ENCODE measurements at regions not wholly inside any gene's neighbourhood (a gene's known extent, or its start where the extent isn't known, plus 50 kb on each side); places are given as distances from the start of the nearest gene placed in this dataset.
"Not testable (repeated sequence)": the region's sequence is repeated elsewhere in the genome, so short reads cannot be mapped to it uniquely, and the experiment has no call there.

- no peak for DNase-seq
Observed at GRCh38 chr13:89076622-89077021, 1405.5 kb downstream of the SLITRK5 start.

DNA sequence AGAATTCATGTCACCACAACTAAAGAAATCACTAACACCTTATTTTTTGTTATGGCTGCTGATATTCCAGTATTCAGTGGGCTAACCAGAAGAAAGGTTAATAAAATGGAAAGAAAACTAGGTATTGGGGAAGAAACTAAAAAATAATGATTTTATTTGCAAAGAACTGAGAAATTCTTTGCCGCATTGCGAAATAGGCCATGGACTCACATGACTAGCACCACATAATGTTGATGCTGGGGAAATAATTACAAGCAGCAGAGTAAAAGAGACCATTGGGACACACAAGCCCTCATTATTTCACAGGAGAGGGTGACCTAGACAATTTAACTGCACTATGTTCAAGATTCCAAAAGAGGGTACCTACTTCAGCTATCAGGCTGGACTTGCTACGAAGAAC is 1411.5 kb downstream of the SLITRK5 start:
- DNase-seq = no peak

- not testable (repeated sequence) for DNase-seq
Observed at GRCh38 chr13:89088107-89088506, 1416.9 kb downstream of the SLITRK5 start.

- no peak for DNase-seq
Observed at GRCh38 chr13:89097994-89098393, 1426.8 kb downstream of the SLITRK5 start.

DNA sequence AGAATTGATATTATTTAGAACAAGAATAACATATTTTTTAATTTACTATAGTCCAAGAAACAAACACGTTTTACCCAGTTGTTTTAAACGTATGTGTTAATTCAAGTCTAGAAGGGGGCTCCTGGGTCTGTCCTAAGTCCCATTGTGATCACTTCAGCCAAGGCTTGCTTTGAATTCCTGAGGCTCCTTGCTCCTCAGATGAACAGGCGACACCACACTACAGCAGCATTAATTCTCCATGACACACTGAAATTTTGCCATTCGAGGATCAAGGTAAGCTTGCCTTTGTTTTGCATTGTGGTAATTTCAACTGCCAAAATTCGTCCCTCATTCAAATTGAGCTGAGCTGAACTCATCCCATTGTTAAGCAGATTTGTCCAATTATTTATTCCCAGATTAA is 1442.6 kb downstream of the SLITRK5 start:
- DNase-seq = no peak

GRCh38 chr13:89115307-89115706 is 1444.1 kb downstream of the SLITRK5 start:
- DNase-seq = no peak

- no peak for DNase-seq
Observed at GRCh38 chr13:89136678-89137077, 1465.5 kb downstream of the SLITRK5 start.

GRCh38 chr13:89150362-89150761 is 1479.2 kb downstream of the SLITRK5 start:
- no peak for DNase-seq

GRCh38 chr13:89153941-89154340 is 1482.8 kb downstream of the SLITRK5 start:
- DNase-seq = no peak

- DNase-seq = no peak
Observed at GRCh38 chr13:89163096-89163495, 1491.9 kb downstream of the SLITRK5 start.

GRCh38 chr13:89165685-89166084 is 1494.5 kb downstream of the SLITRK5 start:
- no peak for DNase-seq

- DNase-seq = no peak
Observed at GRCh38 chr13:89169951-89170350, 1498.8 kb downstream of the SLITRK5 start.

DNA sequence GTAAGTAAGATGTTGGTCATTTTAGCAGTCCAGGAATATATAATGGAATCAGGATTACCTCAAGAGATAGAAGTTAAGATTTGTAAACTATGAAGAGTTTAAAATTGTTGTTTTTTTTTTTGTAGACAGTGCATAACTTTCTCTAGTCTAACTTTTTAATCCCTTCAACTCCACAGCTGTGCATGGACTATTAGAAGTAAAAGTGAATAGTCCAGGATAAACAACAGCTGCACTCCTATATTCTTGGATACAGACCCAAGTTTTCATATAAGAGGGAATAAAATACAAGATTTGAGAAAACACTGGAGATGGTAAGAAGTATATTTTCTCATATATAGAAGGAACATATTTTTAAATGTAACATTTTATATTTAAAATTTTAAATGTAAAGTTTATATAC is 1509.9 kb downstream of the SLITRK5 start:
- no peak for DNase-seq

GRCh38 chr13:89199138-89199537 is 1528.0 kb downstream of the SLITRK5 start:
- DNase-seq = no peak

DNA sequence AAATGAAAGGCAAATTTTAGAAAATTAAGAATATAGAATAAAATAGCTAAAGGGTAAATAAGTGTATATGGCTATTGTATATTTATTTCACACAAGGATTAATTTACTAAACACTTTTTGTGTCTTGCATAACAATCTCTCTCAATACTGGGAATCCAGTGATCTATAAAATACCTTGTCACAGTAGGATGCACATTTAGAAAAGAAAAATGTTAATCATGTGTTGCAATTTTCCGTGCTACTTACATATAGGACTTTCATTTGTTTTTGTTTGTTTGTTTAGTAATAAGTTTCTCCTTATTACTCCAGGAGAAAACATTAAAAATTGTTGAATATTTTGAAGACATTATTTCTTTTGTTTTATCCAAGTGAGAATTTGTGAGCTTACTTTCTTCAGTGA is 1533.3 kb downstream of the SLITRK5 start:
- DNase-seq = no peak

GRCh38 chr13:89205856-89206520 is 1534.8 kb downstream of the SLITRK5 start:
- no peak for DNase-seq

DNA sequence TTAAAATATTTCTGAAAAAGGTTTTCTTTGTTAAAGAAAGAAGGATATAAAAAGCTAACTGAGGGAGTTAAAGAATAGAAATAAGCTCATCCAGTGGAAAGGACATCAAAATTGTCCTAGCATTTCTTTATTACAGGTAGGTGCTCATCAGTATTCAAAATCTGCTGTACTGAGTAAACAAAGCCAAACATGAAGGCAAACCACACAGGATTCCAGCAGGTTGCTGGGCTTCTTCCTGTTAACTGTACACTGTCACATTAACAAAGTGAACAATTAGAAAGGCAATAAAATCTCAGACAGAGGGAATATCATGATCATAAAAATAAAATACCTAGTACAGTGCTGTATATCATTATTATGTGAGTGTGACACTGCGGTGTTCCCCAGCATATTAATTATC is 1541.0 kb downstream of the SLITRK5 start:
- peak; percentile 8 for DNase-seq

DNA sequence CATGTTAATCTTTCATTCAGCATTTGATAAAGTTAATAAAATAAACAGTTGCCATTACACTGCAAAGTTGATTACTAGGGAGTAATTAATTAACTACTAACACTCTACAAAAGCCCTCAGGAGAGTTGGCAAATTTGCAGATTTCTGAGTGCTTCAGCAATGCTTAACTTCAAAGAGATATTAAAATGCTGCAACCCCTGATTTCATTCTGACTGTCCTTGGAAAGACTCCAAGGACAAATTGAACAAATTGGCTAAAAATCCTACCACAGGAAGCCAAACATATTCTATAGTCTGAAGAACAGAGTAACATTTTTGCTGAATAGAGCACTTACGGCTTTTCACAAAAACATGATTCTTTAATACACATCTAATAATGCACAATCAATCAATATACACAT is 1543.0 kb downstream of the SLITRK5 start:
- DNase-seq = no peak

GRCh38 chr13:89215319-89215718 is 1544.1 kb downstream of the SLITRK5 start:
- DNase-seq = not testable (repeated sequence)

- DNase-seq = no peak
Observed at GRCh38 chr13:89217813-89218212, 1546.6 kb downstream of the SLITRK5 start.

GRCh38 chr13:89221557-89222158 is 1550.5 kb downstream of the SLITRK5 start:
- no peak for DNase-seq

- DNase-seq = no peak
Observed at GRCh38 chr13:89227356-89227755, 1556.2 kb downstream of the SLITRK5 start.

- DNase-seq = no peak
Observed at GRCh38 chr13:89238496-89238895, 1567.3 kb downstream of the SLITRK5 start.

DNA sequence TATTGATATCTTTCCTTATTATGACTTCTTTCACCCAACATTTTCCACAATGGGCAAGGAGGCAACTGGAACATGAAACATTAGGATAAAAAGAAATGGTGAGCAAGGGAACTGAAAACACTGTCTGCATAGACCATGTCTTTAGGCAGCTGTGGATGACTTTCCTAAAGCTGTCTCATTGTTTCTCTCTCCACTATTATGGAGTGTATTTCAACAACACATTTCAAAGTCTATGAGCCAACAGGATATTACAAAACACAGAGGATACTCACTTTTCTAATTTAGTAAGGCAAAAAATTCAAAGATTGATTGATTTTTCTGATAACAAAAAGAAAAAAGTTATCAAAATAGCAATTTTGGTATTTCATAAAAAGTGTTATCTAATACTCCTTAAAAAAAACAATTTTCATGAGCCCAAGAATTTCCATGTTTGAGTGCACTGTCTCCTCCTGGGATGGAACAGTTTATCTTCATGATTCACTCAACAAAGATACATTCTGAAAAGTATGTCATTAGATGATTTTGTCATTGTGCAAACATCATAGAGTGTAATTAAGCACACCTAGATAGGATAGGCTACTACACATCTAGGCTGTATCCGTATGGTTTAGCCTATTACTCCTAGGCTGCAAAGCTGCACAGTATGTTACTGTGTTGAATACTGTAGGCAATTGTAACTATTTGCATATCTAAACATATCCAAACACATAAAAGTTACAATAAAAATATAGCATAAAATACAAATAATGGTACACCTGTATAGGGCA is 1568.4 kb downstream of the SLITRK5 start:
- DNase-seq = no peak

All from NCI-H345 (cell line).